ENCODE measurements at regions not wholly inside any gene's neighbourhood (a gene's known extent, or its start where the extent isn't known, plus 50 kb on each side); places are given as distances from the start of the nearest gene placed in this dataset.
"Not testable (repeated sequence)": the region's sequence is repeated elsewhere in the genome, so short reads cannot be mapped to it uniquely, and the experiment has no call there.

DNA sequence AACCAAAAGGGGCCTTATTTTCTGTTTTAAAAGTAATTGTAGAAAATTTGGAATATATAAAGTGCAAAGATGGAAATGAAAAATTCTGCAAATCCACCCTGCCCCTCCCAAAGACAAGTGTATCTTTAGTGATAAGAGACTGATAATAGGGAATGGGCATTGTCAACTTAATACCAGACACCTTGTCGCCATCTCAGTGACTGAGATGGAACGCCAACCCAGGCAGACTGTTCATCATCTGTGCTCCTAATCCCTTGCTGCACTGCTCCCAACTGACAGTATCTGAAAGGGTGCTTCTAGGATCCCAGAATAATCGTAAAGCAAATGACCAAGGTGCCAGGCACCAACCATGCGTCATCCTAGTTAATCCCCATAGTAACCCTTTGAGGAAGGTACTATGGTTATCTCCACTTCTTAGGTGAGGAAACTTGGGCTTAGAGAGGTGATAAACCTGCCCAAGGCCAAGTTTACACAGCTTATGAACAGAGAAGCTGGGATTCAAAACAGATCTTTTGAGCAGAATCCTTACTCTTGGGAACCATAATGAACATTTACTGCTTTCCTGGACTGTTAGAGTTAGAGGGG, 583.7 kb downstream of the GATA3 start:
- DNase-seq (ENCODE audit: extremely low read depth in 1 of 2, low read depth in 1 of 2) = no peak

DNA sequence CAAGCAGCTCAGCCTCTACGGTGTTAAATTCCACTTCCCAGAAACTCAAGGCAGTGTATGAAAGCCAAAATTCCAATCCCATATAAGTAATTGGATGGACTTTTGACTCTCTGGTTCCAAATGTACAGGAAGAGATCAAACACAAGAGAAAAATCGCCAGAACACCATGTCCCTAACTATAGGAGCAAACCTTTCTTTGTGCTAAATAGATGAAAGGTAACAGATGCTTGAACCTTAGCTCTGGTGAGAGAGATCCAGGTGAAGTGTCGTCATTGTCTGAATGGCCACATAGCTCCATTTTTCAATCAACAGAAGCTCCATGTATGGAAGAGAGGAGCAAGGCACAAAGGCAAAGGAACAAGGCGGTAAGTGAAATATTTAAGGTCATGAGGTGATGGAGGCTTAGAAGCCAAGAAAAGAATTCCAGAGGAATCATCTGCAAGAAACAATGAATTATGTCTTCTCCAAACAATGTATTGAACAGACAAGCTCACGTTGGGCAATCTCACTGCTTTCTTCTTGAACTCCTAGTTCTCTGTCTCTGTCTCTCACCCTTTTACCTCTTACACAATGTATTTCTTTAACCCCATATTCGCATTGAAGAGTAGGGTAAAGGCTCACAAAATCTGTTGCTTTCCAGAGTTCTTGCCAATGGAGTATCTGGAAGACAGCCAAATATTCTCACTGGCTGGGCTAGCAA, 585.1 kb downstream of the GATA3 start:
- DNase-seq (ENCODE audit: extremely low read depth in 1 of 2, low read depth in 1 of 2) = no peak

DNA sequence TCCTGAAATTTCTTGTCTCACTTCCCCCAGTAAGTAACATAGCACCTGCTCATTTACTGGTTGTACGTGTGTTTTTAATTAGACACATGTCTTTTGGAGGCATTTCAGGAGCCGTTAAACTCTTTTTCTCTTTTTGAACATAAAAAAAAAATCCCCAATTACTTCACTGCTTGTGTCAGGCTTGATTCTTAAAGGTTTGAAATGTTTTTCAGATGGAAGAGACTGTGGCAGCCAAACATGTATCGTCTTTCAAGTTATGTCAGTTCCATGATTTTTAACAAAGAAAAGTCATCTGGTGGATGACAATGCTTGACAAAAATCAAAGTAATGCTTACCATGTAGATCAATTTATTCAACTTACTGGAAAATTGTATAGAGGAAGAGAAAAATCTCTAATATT, 585.8 kb downstream of the GATA3 start:
- DNase-seq (ENCODE audit: extremely low read depth in 1 of 2, low read depth in 1 of 2) = no peak

DNA sequence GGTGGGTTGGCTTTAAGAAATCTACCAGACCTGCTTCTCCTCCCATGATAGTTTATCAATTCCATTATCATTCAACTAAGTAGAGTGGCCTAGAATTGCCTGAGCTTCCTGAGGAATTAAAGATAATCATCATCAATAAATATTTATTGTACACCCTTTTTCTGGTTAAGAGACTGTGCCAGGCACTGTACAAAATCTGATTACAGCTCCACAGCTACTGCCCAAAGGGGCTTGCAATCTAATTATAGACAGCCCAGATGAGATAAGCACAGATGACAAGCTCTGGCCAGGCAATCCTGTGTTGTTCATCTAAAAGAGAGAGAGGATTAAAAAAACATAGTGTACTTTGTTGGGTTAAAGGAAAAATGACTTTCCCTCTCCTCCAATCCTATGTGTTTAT, 586.4 kb downstream of the GATA3 start:
- no peak for DNase-seq (ENCODE audit: extremely low read depth in 1 of 2, low read depth in 1 of 2)

DNA sequence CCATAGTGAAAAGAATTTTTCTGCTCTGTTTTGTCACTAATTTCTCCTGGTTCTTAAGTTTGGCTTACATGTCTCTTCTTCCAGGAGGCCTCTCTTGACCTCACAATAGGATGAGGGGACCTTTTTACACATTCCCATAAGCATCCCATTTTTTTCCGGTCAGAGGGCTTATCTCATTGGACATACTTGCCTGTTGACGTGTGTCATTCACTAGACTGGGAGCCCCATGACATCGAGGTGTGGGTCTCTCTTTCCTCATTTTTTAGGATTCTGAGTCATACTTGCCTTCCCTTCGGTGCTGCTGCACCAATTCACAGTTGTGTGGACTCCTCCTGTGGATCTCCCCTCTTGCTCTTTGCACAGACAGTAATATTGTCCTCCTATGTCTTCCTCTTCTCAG, 601.8 kb downstream of the GATA3 start:
- DNase-seq (ENCODE audit: extremely low read depth in 1 of 2, low read depth in 1 of 2) = no peak

DNA sequence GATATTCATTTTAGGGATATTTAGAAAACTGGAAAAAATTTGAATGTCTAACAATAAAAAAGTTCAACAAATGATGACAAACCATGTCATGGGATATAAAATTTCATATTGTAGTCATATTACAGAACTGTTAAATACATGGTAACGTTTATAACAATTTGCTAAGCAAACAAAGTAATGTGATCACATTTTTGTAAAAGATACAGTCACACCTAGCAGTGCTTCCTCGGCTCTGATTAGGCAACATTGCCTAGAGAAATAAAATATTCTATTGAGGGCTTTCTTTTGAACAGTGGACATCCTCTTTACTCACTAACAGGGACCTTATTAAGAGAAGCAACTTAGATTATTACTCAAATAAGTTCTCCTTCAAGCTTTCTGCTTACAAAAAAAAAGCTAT, 605.5 kb downstream of the GATA3 start:
- DNase-seq (ENCODE audit: extremely low read depth in 1 of 2, low read depth in 1 of 2) = no peak

DNA sequence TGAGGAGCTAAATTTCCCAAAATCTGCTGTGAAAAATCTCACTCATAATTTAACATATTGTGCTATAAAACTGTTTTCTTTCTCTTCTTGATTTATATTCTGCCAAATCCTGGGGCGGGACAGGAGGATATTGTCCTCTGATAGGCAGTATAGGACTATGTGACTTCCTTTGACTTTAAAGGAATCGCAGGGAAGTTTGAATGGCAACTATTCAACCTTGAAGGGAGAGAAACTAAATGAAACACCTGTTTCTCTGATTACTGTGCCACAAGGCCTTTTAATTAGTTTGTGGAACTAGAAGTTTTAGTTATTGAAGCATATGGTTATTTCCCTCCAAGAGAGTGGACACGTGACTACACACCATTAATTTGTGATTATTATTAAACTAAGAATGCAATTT, 607.4 kb downstream of the GATA3 start:
- no peak for DNase-seq (ENCODE audit: extremely low read depth in 1 of 2, low read depth in 1 of 2)

DNA sequence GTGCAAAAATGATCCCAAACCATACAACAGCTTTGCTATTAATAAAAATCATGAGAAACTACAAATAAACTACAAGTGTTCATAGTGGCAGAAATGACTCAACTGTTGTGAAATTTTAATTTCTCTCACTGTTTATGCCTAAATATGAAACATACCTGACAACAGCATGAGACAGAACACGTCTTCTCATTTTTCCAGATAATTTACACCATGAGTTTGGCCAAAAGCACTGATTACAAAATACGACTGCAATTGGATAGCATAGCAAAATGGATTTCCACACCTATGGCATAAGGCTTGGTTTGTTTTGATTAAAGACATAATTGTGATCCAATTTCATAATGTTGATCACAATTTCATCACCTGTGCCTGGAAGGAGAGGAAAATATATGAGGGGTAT, 608.6 kb downstream of the GATA3 start:
- DNase-seq (ENCODE audit: extremely low read depth in 1 of 2, low read depth in 1 of 2) = no peak

DNA sequence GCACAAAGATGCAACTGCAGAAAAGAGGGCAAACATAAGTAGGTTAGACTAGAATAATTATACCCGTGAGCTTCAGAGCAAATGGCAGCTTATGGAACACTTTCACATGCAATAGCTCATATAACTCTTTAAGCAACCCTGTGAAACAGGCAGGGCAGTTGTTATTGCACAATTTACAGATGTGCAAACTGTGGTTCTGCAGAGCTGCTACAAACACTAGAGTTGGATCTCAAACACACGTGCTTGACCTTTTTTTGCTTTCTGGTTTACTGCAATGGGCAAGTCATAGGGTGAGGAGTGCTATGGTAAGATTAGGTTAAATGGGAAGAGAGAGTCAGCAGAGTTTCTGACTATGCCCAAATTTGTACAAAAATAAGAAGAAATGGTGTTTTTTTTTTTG, 610.8 kb downstream of the GATA3 start:
- no peak for DNase-seq (ENCODE audit: extremely low read depth in 1 of 2, low read depth in 1 of 2)

DNA sequence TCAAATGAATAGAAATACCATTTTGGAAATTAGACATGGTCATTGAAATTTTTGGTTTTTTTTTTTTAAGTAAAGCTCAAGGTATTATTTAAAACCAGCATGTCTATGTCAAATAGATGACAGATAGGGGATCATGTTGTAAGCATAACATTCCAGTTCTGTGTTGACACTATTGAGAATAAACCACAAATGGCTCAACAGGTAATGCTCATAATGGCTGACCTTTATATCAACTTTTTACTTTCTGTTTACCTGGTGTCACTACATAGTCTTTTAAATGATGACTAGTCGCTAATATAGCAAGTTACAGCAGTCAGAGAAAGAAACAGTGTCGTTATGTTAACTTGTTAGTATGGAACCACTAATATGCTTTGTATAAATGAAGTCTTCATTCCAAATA, 616.0 kb downstream of the GATA3 start:
- DNase-seq (ENCODE audit: extremely low read depth in 1 of 2, low read depth in 1 of 2) = no peak

DNA sequence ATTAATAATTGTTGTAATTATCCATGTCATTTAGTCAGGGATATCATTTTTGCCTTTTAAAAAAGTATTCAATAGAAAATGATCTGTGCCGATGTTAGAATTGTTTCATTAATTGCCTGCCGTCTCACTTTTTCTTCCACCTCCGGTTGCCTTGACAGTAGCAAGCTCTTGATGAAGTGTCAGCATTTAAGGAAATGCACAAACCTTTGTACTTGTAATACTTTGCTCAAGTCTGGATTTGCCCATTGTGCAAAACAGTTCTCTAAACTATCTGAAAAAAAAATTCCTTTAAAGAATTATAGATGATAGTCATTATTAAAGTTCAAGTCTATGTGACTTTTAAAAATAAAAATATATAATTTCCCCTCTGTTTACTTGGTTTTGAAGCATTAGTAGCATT, 619.7 kb downstream of the GATA3 start:
- no peak for DNase-seq (ENCODE audit: extremely low read depth in 1 of 2, low read depth in 1 of 2)

DNA sequence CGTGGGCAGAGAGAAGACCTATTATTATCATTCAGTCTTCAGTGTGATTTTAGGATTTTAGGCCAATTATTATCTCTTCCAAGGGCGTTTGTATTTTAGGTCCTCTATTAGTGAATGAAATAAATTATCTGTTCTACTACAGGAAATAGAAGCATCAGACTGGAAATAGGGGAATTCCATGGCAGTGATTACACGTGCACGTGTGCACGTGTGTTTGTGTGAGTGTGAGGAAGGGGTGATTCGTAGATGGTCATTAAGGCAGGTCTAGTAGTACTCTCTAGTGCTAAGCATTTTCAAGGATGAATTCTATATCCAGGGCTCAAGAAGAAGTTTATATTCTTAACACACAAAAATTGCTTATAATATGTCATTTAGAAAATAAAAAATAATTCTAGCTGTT, 623.2 kb downstream of the GATA3 start:
- no peak for DNase-seq (ENCODE audit: extremely low read depth in 1 of 2, low read depth in 1 of 2)

DNA sequence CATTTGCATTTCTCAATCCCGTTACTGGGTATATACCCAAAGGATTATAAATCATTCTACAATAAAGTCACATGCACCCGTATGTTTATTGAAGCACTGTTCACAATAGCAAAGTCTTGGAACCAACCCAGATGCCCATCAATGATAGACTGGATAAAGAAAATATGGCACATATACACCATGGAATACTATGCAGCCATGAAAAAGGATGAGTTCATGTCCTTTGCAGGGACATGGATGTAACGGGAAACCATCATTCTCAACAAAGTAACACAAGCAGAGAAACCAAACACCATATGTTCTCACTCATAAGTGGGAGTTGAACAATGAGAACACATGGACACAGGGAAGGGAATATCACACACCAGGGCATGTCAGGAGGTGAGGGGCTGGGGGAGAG, 630.4 kb downstream of the GATA3 start:
- not testable (repeated sequence) for DNase-seq (ENCODE audit: extremely low read depth in 1 of 2, low read depth in 1 of 2)

DNA sequence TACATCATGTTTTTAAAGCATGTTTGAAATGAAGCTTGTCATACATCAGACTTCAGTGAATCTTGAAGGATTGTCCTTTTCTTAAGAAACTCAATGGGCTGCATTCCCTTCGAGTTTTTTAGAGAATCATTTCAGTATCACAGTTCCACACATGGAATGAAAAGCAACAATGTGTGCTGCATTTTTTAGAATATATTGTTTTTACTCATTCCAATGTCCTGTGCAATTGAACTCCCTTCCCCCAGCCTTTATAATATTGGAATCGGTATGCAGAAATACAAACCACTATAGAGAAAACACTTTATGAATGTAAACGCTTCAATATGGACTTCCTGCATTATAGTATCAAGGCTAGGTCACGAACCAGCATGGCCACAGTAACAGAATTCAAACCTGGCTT, 634.4 kb downstream of the GATA3 start:
- no peak for DNase-seq (ENCODE audit: extremely low read depth in 1 of 2, low read depth in 1 of 2)

DNA sequence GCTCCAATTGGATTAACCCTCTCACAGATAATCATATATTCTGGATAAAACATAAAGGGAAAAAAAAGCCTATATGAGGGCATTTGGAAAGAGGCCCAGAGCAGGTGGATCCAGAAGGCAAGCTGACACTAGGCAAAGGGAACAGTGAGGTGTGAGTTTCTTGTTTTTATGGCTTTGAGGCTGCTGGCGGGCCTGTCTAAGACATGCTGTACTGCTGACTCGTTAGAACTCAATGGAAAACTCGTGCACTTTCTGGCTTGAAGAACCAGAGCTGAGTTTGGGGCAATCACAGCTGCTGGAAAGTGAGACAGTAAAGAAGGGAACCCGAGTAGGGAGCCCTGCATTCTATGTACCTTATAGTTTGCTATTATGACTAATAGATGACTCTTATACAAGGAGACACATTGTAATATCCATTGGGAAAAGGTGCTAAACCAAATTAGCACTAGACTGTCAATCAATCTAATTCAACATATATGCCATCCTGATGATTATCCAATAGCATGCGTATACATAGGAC, 637.1 kb downstream of the GATA3 start:
- DNase-seq (ENCODE audit: extremely low read depth in 1 of 2, low read depth in 1 of 2) = no peak

DNA sequence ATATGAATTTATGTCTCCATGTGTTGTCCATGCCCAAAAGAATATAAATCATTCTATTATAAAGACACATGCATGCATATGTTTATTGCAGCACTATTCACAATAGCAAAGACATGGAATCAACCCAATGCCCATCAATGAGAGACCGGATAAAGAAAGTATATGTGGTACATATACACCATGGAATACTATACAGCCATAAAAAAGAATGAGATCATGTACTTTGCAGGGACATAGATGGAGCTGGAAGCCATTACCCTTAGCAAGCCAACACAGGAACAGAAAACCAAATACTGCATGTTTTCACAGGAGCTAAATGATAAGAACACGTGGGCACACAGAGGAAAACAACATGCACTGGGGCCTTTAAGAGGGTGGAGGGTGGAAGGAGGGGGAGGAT, 639.1 kb downstream of the GATA3 start:
- DNase-seq (ENCODE audit: extremely low read depth in 1 of 2, low read depth in 1 of 2) = not testable (repeated sequence)

DNA sequence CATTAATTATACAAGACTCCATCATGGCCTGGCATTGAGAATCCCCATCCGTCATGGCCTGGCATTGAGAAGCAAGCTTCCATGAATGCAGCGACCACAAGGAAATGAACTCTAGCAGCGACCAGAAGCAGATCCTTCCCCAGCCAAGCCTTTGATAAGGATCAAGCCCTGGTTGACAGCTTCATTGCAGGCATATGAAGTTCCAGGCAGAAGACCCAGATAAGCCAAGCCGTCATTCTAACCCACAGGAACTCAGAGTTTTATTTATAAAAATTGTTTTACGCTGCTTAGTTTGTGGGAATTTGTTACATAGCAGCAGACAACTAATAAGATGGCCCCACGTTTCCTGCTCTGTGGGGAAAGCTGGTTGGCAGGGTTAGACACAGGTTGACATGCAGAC, 642.3 kb downstream of the GATA3 start:
- no peak for DNase-seq (ENCODE audit: extremely low read depth in 1 of 2, low read depth in 1 of 2)

DNA sequence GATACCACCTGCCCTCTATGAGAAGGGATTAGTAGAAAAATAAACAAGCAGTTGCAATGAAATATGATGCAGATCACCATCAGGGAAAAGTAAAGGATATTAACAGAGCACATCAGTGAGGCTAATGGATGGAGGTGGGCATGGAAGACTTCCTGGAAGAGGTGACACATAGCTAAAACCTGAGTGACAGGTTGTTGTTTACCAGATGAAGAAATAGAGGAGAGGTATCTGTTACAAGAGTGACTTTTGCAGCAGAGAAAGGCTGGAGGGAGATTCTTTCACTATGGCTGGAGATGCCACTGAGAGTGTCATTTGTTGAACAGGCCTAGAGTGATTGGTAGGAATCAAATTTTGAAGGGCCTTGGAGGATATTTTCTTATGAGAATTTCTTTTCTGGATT, 646.2 kb downstream of the GATA3 start:
- DNase-seq (ENCODE audit: extremely low read depth in 1 of 2, low read depth in 1 of 2) = no peak

DNA sequence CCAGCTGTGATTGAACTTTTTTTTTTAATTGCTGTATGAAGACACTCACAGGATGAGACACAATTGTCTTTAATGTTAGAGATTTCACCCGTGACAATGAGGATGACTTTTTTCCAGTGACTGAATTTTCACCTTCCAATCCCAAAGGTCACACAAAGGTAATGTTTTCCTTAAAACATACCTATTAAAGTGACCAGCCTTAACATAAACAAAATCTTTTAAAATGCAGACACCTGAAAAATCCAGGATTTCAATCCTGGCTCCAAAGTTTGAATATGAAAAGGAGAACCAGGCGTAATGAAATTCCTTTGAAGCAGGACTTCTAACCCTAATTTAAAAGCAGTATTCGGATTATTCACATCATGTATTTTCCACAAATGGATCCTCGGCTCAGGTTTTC, 647.7 kb downstream of the GATA3 start:
- DNase-seq (ENCODE audit: extremely low read depth in 1 of 2, low read depth in 1 of 2) = no peak

DNA sequence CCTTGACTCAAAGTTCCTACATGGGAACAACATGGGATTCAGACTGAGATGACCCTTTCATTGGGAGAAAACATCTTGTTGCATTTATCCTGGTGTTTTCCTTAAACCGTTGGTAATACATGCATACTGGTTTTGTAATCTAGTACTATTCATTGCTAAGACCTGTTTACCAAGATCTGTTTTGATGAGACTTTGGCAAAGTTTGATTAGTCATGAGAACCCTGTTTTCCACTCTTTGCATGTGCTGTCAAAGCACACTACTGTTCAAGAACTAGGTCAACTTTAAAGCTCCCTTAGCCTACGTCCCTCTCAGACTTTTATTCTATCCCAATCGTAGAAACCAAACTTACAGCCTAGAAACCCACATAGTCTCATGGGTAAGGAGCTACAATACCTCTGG, 650.9 kb downstream of the GATA3 start:
- DNase-seq (ENCODE audit: extremely low read depth in 1 of 2, low read depth in 1 of 2) = no peak

DNA sequence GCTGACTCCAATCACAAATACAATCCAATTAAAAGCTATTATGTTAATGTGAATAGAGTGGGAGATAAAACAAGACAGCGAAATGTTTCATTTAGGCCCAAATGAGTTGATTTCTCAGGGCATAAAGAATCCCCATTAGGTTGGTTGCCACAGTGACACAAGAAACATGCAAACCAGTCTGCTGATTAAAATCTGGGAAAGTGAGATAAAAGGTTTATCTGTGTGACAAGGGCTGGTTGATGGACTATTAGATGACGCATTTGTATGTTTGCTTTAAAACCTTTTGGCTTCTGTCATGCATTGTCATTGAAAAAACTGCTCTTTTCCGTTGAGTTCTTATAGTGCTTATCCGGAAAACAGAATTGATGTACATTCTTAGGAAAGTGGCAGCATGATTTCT, 658.2 kb downstream of the GATA3 start:
- DNase-seq (ENCODE audit: extremely low read depth in 1 of 2, low read depth in 1 of 2) = no peak

DNA sequence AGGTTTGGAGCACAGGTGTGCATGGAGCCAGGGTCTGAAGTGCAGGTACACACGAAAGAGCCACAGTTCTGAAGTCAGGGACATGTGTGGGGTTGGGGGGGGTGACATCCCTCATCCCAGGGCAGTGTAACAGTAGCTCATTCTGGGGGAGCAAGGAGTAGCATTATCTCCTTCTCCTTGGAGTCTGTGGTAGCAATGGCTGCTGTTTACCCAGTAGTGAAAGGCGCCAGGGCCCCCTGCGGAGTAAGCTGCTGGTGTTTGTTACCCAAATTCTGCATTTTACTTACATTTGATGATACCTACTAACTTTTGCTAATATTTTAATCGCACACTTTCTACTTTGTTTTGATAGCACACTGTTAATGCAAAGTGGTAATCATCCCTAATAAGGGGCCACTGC, 665.5 kb downstream of the GATA3 start:
- DNase-seq (ENCODE audit: extremely low read depth in 1 of 2, low read depth in 1 of 2) = no peak

DNA sequence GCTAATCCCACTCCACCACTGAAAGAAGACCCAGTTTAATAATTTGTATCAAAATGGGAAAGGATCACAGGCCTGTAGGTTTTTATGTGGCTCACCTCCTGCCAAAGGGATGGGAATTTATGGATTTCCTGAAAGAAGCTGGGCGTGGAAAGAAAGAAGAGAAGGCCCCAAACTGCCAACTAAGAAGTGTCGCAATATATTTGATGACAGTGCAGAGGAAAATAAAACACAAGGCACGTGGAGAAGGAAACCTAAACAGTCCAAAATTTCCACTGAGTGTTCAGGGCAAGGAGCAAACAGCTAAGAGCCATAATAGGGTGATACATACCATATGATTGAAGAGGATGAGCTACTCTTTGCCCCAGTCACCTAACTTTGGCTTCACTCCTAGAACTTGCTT, 667.2 kb downstream of the GATA3 start:
- no peak for DNase-seq (ENCODE audit: extremely low read depth in 1 of 2, low read depth in 1 of 2)
